ENCODE measurements at regions not wholly inside any gene's neighbourhood (a gene's known extent, or its start where the extent isn't known, plus 50 kb on each side); places are given as distances from the start of the nearest gene placed in this dataset.

GRCh38 chr5:124923131-124923530, 176.7 kb upstream of the ZNF608 start:
- in situ Hi-C loops (cut with HindIII; ENCODE audit: low sequenced_read_pairs) = no loop called here
- H3K4me3 ChIP-seq (ENCODE audit: low read depth, low read length) = no peak overlapping the region
- DNase-seq (ENCODE audit: low read depth) = no peak
- no peak for TF ChIP-seq CTCF (IDR thresholded peaks at IDR 0.05; ENCODE audit: low read depth, low read length, missing control alignments)

GRCh38 chr5:124924729-124925128, 178.3 kb upstream of the ZNF608 start:
- no peak overlapping the region for H3K4me3 ChIP-seq (ENCODE audit: low read depth, low read length)
- in situ Hi-C loops (cut with HindIII; ENCODE audit: low sequenced_read_pairs) = no loop called here
- TF ChIP-seq CTCF (IDR thresholded peaks at IDR 0.05; ENCODE audit: low read depth, low read length, missing control alignments) = no peak
- DNase-seq (ENCODE audit: low read depth) = no peak

DNA sequence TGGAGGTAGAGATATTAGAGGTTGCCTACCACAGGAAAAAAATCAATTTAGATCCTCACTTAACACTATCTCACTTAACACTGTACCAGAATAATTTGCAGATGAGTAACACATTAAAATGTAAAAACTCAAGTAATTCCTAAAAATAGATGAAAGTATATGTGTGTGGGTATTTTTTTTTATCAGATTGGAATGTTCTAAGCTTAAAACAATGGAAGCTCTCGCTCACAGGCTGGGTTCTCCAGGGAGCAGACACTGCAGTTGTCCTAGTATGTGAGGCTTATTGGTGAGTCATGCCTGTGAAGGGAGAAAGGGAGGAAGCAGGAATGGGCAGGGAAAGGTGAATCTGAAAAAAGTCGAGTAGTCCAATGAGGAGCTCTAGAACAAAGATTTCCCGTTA, 181.3 kb upstream of the ZNF608 start:
- TF ChIP-seq CTCF (IDR thresholded peaks at IDR 0.05; ENCODE audit: low read depth, low read length, missing control alignments) = no peak
- in situ Hi-C loops (cut with HindIII; ENCODE audit: low sequenced_read_pairs) = no loop called here
- no peak for DNase-seq (ENCODE audit: low read depth)
- no peak overlapping the region for H3K4me3 ChIP-seq (ENCODE audit: low read depth, low read length)

DNA sequence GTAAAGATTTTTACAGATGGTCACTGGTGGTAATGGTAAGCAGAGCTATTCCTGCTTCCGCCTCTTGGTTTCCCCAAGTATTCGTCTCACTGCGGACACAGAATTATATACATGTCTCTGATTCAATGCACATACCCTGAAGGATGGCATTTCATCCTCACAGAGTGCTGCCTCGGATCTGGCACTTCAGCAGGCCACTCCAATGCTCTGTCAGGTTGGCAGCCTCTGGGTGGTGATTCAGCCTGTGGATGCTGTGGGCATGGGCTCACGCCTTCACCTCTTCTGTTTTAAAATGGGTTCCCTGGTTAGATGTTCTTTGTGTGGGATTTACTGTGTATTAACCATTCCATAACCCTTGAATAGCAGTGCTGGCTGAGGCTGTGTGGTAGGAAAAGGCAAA, 182.6 kb upstream of the ZNF608 start:
- H3K4me3 ChIP-seq (ENCODE audit: low read depth, low read length) = no peak overlapping the region
- DNase-seq (ENCODE audit: low read depth) = no peak
- in situ Hi-C loops (cut with HindIII; ENCODE audit: low sequenced_read_pairs) = no loop called here
- TF ChIP-seq CTCF (IDR thresholded peaks at IDR 0.05; ENCODE audit: low read depth, low read length, missing control alignments) = no peak

DNA sequence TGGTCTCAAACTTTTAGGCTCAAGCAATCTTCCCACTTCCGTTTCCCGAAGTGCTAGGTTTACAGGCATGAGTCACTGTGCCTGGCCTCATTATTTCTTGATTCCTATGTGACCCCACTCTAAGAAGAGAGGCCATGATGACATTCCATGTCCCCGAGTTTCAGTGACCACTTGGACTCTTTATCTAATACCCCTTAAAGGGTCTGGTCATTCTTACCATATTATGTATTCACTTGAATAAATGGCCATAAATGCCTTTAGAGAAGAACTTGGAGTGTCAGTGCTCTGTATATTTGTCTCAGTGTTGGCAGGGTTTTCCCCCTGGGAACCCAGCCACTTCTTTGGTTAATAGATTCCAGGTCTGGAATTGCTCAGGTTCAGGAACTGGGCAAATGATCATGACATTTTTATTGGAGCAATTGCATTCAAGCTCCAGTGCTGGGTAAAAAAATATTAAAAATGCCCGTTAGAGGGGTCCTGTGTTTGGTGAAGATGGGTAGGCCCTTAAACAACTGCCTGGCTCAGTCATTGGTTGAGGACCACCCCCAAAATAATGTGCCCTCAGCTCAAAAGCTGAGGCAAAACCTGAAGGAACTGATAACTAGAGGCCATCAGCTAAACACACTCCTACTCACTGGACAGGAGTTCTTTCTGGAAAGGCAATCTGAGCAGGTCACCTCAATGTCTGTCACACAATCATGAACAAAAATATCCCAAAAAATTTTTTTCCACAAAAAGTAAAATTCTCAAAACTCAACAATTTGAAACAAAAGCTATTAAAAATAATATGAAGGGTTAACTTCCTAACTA, 186.6 kb upstream of the ZNF608 start:
- peak; percentile 89 for DNase-seq (ENCODE audit: low read depth)
- no peak for TF ChIP-seq CTCF (IDR thresholded peaks at IDR 0.05; ENCODE audit: low read depth, low read length, missing control alignments)
- in situ Hi-C loops (cut with HindIII; ENCODE audit: low sequenced_read_pairs) = no loop called here
- H3K4me3 ChIP-seq (ENCODE audit: low read depth, low read length) = no peak overlapping the region

- TF ChIP-seq CTCF (IDR thresholded peaks at IDR 0.05; ENCODE audit: low read depth, low read length, missing control alignments) = no peak
- H3K4me3 ChIP-seq (ENCODE audit: low read depth, low read length) = no peak overlapping the region
- no peak for DNase-seq (ENCODE audit: low read depth)
- in situ Hi-C loops (cut with HindIII; ENCODE audit: low sequenced_read_pairs) = no loop called here
Measured at GRCh38 chr5:124935065-124935464, 188.6 kb upstream of the ZNF608 start.
